ENCODE measurements at regions not wholly inside any gene's neighbourhood (a gene's known extent, or its start where the extent isn't known, plus 50 kb on each side); places are given as distances from the start of the nearest gene placed in this dataset.
A peak's percentile ranks its signal among the peaks of the same experiment; 100 is the strongest.

- H3K36me3 Mint-ChIP-seq (ENCODE audit: low read depth) = no peaks in the 10 kb centered on the region
- H3K4me1 Mint-ChIP-seq = peaks cover 38% of the 10 kb centered on the region
- H3K27ac Mint-ChIP-seq = no peak overlapping the region
- H3K4me3 Mint-ChIP-seq = no peak overlapping the region
- peaks cover 3% of the 10 kb centered on the region for H3K27me3 Mint-ChIP-seq (ENCODE audit: low read depth, poor library complexity)
- TF ChIP-seq, protein P1, sequence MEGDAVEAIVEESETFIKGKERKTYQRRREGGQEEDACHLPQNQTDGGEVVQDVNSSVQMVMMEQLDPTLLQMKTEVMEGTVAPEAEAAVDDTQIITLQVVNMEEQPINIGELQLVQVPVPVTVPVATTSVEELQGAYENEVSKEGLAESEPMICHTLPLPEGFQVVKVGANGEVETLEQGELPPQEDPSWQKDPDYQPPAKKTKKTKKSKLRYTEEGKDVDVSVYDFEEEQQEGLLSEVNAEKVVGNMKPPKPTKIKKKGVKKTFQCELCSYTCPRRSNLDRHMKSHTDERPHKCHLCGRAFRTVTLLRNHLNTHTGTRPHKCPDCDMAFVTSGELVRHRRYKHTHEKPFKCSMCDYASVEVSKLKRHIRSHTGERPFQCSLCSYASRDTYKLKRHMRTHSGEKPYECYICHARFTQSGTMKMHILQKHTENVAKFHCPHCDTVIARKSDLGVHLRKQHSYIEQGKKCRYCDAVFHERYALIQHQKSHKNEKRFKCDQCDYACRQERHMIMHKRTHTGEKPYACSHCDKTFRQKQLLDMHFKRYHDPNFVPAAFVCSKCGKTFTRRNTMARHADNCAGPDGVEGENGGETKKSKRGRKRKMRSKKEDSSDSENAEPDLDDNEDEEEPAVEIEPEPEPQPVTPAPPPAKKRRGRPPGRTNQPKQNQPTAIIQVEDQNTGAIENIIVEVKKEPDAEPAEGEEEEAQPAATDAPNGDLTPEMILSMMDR (IDR thresholded peaks at IDR 0.05) = no peak
- DNase-seq = no peak
- no peaks in the 10 kb centered on the region for H3K9me3 Mint-ChIP-seq
Observed at GRCh38 chr18:27382567-27383216, 197.6 kb upstream of the CHST9 start.

DNA sequence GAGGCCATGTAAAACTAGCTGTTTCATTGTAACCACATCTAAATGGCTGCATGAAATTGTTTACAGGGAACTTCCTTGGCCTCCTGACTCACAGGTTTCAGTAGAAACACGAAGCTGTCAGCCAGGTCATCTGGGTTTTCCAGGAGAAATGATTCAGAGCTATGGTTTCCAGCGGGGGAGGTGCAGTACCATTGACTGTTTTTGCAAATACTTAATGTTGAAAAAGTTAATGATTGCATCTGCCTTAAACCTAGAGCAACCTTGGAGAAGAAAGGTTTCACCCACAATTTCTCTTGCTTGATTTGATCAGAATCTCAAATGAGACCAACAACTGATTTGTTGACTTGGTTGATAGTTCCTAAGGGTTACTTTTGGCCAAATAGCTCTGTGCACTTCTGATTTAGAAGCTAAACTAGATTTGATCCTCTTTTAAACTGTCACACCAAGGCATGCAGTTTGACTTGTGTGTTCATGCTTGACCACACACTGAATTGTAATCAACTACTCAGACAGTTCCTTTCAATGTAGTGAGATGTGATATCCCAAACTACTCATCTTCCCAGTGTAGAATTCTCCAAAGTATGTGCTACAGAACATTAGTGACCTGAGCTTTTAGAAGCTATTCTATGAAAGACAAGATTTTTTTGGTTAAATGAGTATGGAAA, 193.5 kb upstream of the CHST9 start:
- Mint-ChIP-seq H3K36me3 (ENCODE audit: low read depth) (no peaks in the 10 kb centered on the region), H3K9me3 (no peaks in the 10 kb centered on the region), H3K4me1 (peaks cover 65% of the 10 kb centered on the region), H3K4me3 (peak overlapping the region; percentile 35), H3K27me3 (ENCODE audit: low read depth, poor library complexity) (peaks cover 3% of the 10 kb centered on the region), H3K27ac (peak overlapping the region; percentile 69)
- DNase-seq = peak; percentile 7
- TF ChIP-seq, protein P1 (IDR thresholded peaks at IDR 0.05) = no peak

DNA sequence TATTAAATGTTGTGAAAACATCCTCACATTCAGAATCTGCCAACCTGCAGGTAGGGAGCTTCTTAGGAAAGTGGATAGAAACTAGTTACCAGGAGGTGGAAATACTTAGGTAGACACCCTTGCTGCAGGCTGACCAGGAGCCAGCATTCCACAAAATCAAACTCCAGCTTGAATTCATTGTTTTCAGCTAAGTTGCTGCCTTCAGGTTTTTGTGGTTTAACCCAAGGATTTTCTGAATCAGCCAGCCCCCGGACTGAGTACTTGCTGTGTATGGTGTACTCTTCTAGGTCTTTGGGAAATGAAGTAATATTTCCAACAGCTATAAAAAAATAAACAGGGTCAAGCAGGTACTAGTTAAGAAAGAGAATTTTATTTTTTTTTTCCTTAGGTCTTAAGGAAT, 192.1 kb upstream of the CHST9 start:
- H3K4me1 Mint-ChIP-seq = peaks cover 73% of the 10 kb centered on the region
- TF ChIP-seq, protein P1 (IDR thresholded peaks at IDR 0.05) = no peak
- peaks cover 3% of the 10 kb centered on the region for H3K27me3 Mint-ChIP-seq (ENCODE audit: low read depth, poor library complexity)

DNA sequence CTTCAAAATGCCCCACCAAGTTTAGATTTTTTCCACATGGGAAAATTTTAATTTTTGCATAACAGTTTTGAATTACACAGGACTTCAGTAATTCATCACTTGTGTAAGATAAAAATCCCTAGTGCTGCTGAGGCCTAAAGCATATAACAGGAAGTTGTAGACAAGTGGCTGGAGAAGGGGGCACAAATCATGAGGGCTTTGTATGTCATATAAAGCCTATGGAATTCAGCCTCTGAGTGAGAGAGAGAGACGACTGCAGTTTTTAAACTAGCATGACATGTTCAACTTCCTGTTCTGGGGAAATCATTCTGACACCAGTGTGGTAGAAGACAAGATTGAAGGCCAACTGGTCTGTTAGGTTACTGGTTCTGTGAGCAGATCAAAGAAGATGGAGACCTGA, 187.3 kb upstream of the CHST9 start:
- Mint-ChIP-seq H3K4me1 (peaks cover 33% of the 10 kb centered on the region), H3K9me3 (no peaks in the 10 kb centered on the region)
- TF ChIP-seq, protein P1 (IDR thresholded peaks at IDR 0.05) = no peak

More for the DNA sequence above, 192.1 kb upstream of the CHST9 start:
- H3K9me3 Mint-ChIP-seq = no peaks in the 10 kb centered on the region
- no peak for DNase-seq
- no peak overlapping the region for H3K27ac Mint-ChIP-seq
- H3K4me3 Mint-ChIP-seq = no peak overlapping the region
- H3K36me3 Mint-ChIP-seq (ENCODE audit: low read depth) = no peaks in the 10 kb centered on the region

GRCh38 chr18:27366665-27367064, 181.6 kb upstream of the CHST9 start:
- TF ChIP-seq, protein P1 (IDR thresholded peaks at IDR 0.05) = no peak
- Mint-ChIP-seq H3K9me3 (no peaks in the 10 kb centered on the region), H3K4me3 (no peak overlapping the region), H3K4me1 (peaks cover under 1% of the 10 kb centered on the region), H3K36me3 (ENCODE audit: low read depth) (no peaks in the 10 kb centered on the region), H3K27ac (no peak overlapping the region), H3K27me3 (ENCODE audit: low read depth, poor library complexity) (no peaks in the 10 kb centered on the region)
- DNase-seq = no peak

More for the DNA sequence above, 187.3 kb upstream of the CHST9 start:
- DNase-seq = no peak
- no peaks in the 10 kb centered on the region for H3K36me3 Mint-ChIP-seq (ENCODE audit: low read depth)
- H3K27me3 Mint-ChIP-seq (ENCODE audit: low read depth, poor library complexity) = no peaks in the 10 kb centered on the region
- peak overlapping the region; percentile 58 for H3K27ac Mint-ChIP-seq
- no peak overlapping the region for H3K4me3 Mint-ChIP-seq

GRCh38 chr18:27366151-27366550, 181.0 kb upstream of the CHST9 start:
- no peak overlapping the region for H3K27ac Mint-ChIP-seq
- DNase-seq = no peak
- no peaks in the 10 kb centered on the region for H3K36me3 Mint-ChIP-seq (ENCODE audit: low read depth)
- peaks cover 5% of the 10 kb centered on the region for H3K4me1 Mint-ChIP-seq
- TF ChIP-seq, protein P1 (IDR thresholded peaks at IDR 0.05) = no peak
- H3K27me3 Mint-ChIP-seq (ENCODE audit: low read depth, poor library complexity) = no peaks in the 10 kb centered on the region
- no peaks in the 10 kb centered on the region for H3K9me3 Mint-ChIP-seq
- H3K4me3 Mint-ChIP-seq = no peak overlapping the region

Data from nephron progenitor cell (in vitro differentiated cells).